B cell (primary cell): ENCODE measurements at regions not wholly inside any gene's neighbourhood (a gene's known extent, or its start where the extent isn't known, plus 50 kb on each side); places are given as distances from the start of the nearest gene placed in this dataset.

Source experiments
- ATAC-seq: fragments of 200-7000 bp; cut with Tn5 transposase; one replicate; pipeline ENCODE4 v1.10.0; 2021; ENCODE audit warnings: low read depth, mild to moderate bottlenecking, moderate number of reproducible peaks, moderate library complexity
- CTCF ChIA-PET: fragments of 350-600 bp; sonication (Branson Sonifier 250); formaldehyde crosslinking; loops from one replicate; lab custom pipeline; 2021; ENCODE audit warnings: antibody characterized with exemption, inconsistent platforms; lab: Charles Lee
- POLR2A ChIA-PET: fragments of 350-600 bp; sonication (Branson Sonifier 250); formaldehyde crosslinking; loops from one replicate; lab custom pipeline; 2021; ENCODE audit warnings: antibody characterized with exemption; lab: Charles Lee
- DNase-seq: peaks from one replicate; pipeline ENCODE4 v3.0.0; 2013
- H2AFZ ChIP-seq: 2 replicates; pipeline ENCODE4 v1.6.1; 2012; ENCODE audit warnings: mild to moderate bottlenecking, low read depth, low read length; ENCODE audit not compliant: insufficient read depth, poor library complexity, severe bottlenecking
- H3K27ac ChIP-seq, 2 donors: 1 replicate in 1 of 2; 2 replicates in 1 of 2; pipeline ENCODE4 v1.5.1; 2012 to 2013; ENCODE audit warnings: low read length in 2 of 2, mild to moderate bottlenecking in 2 of 2, moderate library complexity in 1 of 2
- H3K27me3 ChIP-seq, 4 experiments: fragments of 200-600 bp in 1 of 4; sonication (generic) in 1 of 4; replicated peaks in 1 of 4; 1 replicate in 2 of 4; 2 replicates in 2 of 4; pipeline versions ENCODE4 v1.6.1 to v1.7.0; 2013 to 2016; ENCODE audit warnings: low read length in 3 of 4, mild to moderate bottlenecking in 2 of 4, mixed read lengths in 1 of 4, moderate library complexity in 1 of 4; ENCODE audit not compliant: insufficient read depth in 4 of 4, control insufficient read depth in 3 of 4; ENCODE audit errors: control extremely low read depth in 1 of 4
- H3K36me3 ChIP-seq, 2 experiments: replicated peaks in 1 of 2; 1 replicate in 1 of 2; 2 replicates in 1 of 2; pipeline versions ENCODE4 v1.6.1 to v1.7.1; 2013; ENCODE audit warnings: low read length in 1 of 2; ENCODE audit not compliant: insufficient read depth in 2 of 2, control insufficient read depth in 1 of 2; ENCODE audit errors: control extremely low read depth in 1 of 2, extremely low read depth in 1 of 2
- H3K4me1 ChIP-seq, 2 donors: fragments of 200-600 bp in 1 of 2; sonication (generic) in 1 of 2; 1 replicate in 1 of 2; 2 replicates in 1 of 2; pipeline versions ENCODE4 v1.5.1 to v1.6.1; 2013 to 2017; ENCODE audit warnings: low read length in 2 of 2; ENCODE audit not compliant: control insufficient read depth in 2 of 2, insufficient read depth in 2 of 2
- H3K4me2 ChIP-seq: replicated peaks from 2 replicates; pipeline ENCODE3; 2012; ENCODE audit warnings: mild to moderate bottlenecking, low read depth, low read length; ENCODE audit not compliant: poor library complexity, severe bottlenecking
- H3K4me3 ChIP-seq, 5 experiments: fragments of 200-600 bp in 1 of 5; sonication (generic) in 1 of 5; 1 replicate in 3 of 5; 2 replicates in 2 of 5; pipeline versions ENCODE4 v1.5.1 to v1.7.0; 2011 to 2016; ENCODE audit warnings: low read length in 4 of 5, mild to moderate bottlenecking in 4 of 5, low read depth in 2 of 5, control low read depth in 1 of 5, moderate library complexity in 1 of 5; ENCODE audit not compliant: insufficient read depth in 1 of 5; ENCODE audit errors: control extremely low read depth in 1 of 5, extremely low read depth in 1 of 5
- H3K79me2 ChIP-seq: fragments of 200-600 bp; sonication (generic); one replicate; pipeline ENCODE4 v1.6.0; 2016; ENCODE audit warnings: low read length; ENCODE audit not compliant: control insufficient read depth, insufficient read depth
- H3K9ac ChIP-seq: fragments of 200-600 bp; sonication (generic); 2 replicates; pipeline ENCODE4 v1.6.1; 2017; ENCODE audit warnings: mild to moderate bottlenecking, low read length, moderate library complexity
- H3K9me3 ChIP-seq, 3 donors: one replicate each; pipeline versions ENCODE4 v1.6.1 to v1.7.1; 2013; ENCODE audit warnings: low read length in 2 of 3; ENCODE audit not compliant: control insufficient read depth in 2 of 3, insufficient read depth in 1 of 3; ENCODE audit errors: control extremely low read depth in 1 of 3
- H4K20me1 ChIP-seq: 2 replicates; pipeline ENCODE4 v1.6.0; 2012; ENCODE audit warnings: mild to moderate bottlenecking, low read length; ENCODE audit not compliant: insufficient read depth, control insufficient read depth, poor library complexity, severe bottlenecking
- H3K27ac Mint-ChIP-seq: one replicate; pipeline ENCODE4 v1.8.0; 2021; ENCODE audit warnings: mixed read lengths
- H3K27me3 Mint-ChIP-seq: one replicate; pipeline ENCODE4 v1.8.0; 2021; ENCODE audit warnings: mixed read lengths
- H3K4me1 Mint-ChIP-seq: one replicate; pipeline ENCODE4 v1.8.0; 2021; ENCODE audit warnings: mixed read lengths
- H3K4me3 Mint-ChIP-seq: one replicate; pipeline ENCODE4 v1.8.0; 2021; ENCODE audit warnings: mixed read lengths
- H3K9me3 Mint-ChIP-seq: one replicate; pipeline ENCODE4 v1.8.0; 2022; ENCODE audit warnings: mixed read lengths; ENCODE audit not compliant: insufficient read depth
- EZH2 ChIP-seq: IDR thresholded peaks from 2 replicates; pipeline ENCODE4 v1.6.1; 2012; ENCODE audit warnings: borderline replicate concordance, low read depth, mild to moderate bottlenecking, moderate library complexity, low read length; ENCODE audit not compliant: insufficient read depth, poor library complexity, severe bottlenecking
- WGBS: methylation state at CpG from one replicate; pipeline ENCODE4 v1.1.5; 2013; ENCODE audit warnings: missing lambda C conversion rate; ENCODE audit not compliant: insufficient coverage; 5-methylcytosine and 5-hydroxymethylcytosine counted together
- intact Hi-C: fragments of 100-400 bp; cut with micrococcal nuclease; formaldehyde crosslinking; loops from one replicate; pipeline ENCODE4 v1.10.0; 2022
- TF ChIP-seq, protein P1 (sequence below): fragments of 200-600 bp; IDR thresholded peaks from one replicate; pipeline ENCODE4 v1.8.0; 2022; ENCODE audit warnings: antibody characterized with exemption, mild to moderate bottlenecking

DNA sequence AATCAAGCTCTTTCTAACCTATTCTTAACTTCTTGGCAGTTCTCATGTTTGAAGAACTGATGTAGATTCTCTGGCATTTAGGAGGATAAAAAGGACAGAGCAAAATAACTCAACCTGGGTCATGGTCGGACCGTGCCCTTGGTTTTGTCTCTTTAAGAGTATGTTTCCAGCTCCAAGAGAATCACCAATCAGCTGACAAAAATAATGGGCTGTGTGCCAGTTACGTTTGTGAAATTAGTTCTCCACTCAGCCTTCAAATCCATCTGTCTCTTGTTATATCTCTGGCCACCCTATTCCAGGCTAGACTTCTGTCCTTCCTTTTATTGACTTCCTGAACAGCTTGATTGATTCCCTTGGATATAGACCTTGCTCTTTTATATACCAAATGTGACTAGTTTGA is 225.7 kb downstream of the EPHA4 start:
- no peak overlapping the region for H3K4me3 Mint-ChIP-seq
- Histone ChIP-seq H3K27me3 (peaks cover 0 to 3% (median 0%) of the 10 kb centered on the region in 4 experiments), H3K79me2 (no peaks in the 10 kb centered on the region), H3K4me3 (no peak overlapping the region), H3K9me3 (no peaks in the 10 kb centered on the region), H3K4me2 (no peak overlapping the region), H3K27ac (no peak overlapping the region), H4K20me1 (no peaks in the 10 kb centered on the region), H3K9ac (no peak overlapping the region), H3K36me3 (no peaks in the 10 kb centered on the region), H3K4me1 (no peaks in the 10 kb centered on the region), H2AFZ (no peak overlapping the region)
- ATAC-seq, result no peak
- H3K27ac Mint-ChIP-seq, result no peak overlapping the region
- no peaks in the 10 kb centered on the region for H3K9me3 Mint-ChIP-seq
- H3K27me3 Mint-ChIP-seq, result peaks cover 25% of the 10 kb centered on the region
- TF ChIP-seq, protein P1, sequence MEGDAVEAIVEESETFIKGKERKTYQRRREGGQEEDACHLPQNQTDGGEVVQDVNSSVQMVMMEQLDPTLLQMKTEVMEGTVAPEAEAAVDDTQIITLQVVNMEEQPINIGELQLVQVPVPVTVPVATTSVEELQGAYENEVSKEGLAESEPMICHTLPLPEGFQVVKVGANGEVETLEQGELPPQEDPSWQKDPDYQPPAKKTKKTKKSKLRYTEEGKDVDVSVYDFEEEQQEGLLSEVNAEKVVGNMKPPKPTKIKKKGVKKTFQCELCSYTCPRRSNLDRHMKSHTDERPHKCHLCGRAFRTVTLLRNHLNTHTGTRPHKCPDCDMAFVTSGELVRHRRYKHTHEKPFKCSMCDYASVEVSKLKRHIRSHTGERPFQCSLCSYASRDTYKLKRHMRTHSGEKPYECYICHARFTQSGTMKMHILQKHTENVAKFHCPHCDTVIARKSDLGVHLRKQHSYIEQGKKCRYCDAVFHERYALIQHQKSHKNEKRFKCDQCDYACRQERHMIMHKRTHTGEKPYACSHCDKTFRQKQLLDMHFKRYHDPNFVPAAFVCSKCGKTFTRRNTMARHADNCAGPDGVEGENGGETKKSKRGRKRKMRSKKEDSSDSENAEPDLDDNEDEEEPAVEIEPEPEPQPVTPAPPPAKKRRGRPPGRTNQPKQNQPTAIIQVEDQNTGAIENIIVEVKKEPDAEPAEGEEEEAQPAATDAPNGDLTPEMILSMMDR, result no peak
- TF ChIP-seq EZH2, result no peak
- peaks cover 1% of the 10 kb centered on the region for H3K4me1 Mint-ChIP-seq
- ChIA-PET CTCF (no interaction called here), POLR2A (interaction anchor here (0.6 kb wide), 1 partner anchor 162 kb away, joined by 4 read pairs; no protein-coding TSS in a partner anchor)
- no peak for DNase-seq
- WGBS, result 88% methylated on average over 1 of the region's 3 CpGs
- intact Hi-C loops, result no loop called here

DNA sequence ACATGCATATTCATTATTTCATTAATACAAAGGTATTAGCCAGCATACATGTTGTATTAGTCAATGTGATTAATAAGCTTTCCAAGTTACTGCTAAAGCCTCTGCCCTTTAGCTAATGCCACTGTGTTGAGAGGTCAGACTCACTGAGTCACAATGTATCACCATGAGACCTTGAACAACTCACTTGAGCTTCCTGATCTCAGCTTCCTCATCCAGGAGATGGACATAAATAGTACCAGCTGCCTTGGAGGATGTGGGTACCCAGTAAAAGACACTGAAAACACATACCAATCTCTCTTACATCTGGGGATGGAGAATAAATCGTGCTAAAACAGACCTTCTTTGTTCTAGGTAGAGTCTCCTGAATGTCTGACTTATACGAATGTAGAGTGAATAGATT is 224.6 kb downstream of the EPHA4 start:
- WGBS, result 100% methylated on average over 1 of the region's 2 CpGs
- no peaks in the 10 kb centered on the region for H3K4me1 ChIP-seq
- no peaks in the 10 kb centered on the region for H3K79me2 ChIP-seq
- no peak overlapping the region for H3K27ac ChIP-seq
- no peak for ATAC-seq
- H3K4me3 Mint-ChIP-seq, result no peak overlapping the region
- TF ChIP-seq, protein P1, result no peak
- no peak for TF ChIP-seq EZH2
- H3K9ac ChIP-seq, result no peak overlapping the region
- CTCF ChIA-PET, result no interaction called here
- H3K36me3 ChIP-seq, result no peaks in the 10 kb centered on the region
- POLR2A ChIA-PET, result no interaction called here
- no peaks in the 10 kb centered on the region for H4K20me1 ChIP-seq
- H3K4me2 ChIP-seq, result no peak overlapping the region
- peaks cover 0 to 3% (median 0%) of the 10 kb centered on the region in 4 experiments for H3K27me3 ChIP-seq
- no peaks in the 10 kb centered on the region for H3K9me3 ChIP-seq
- no peak for DNase-seq
- no peak overlapping the region for H3K27ac Mint-ChIP-seq
- no peak overlapping the region for H3K4me3 ChIP-seq
- H3K4me1 Mint-ChIP-seq, result peaks cover 1% of the 10 kb centered on the region
- no peaks in the 10 kb centered on the region for H3K9me3 Mint-ChIP-seq
- H2AFZ ChIP-seq, result no peak overlapping the region
- intact Hi-C loops, result no loop called here
- H3K27me3 Mint-ChIP-seq, result peaks cover 29% of the 10 kb centered on the region
